GM20000 (cell line): ENCODE measurements at regions not wholly inside any gene's neighbourhood (a gene's known extent, or its start where the extent isn't known, plus 50 kb on each side); places are given as distances from the start of the nearest gene placed in this dataset.

Experiments used
- DNase-seq: peaks from one replicate; pipeline ENCODE4 v3.0.0; 2012; ENCODE audit warnings: low spot score
- CTCF ChIP-seq: IDR thresholded peaks from 2 replicates; pipeline ENCODE4 v1.5.1; 2012; ENCODE audit warnings: mild to moderate bottlenecking, control low read depth; ENCODE audit errors: extremely low read depth, missing control alignments

- DNase-seq, result no peak
- TF ChIP-seq CTCF, result no peak
Measured at GRCh38 chr10:113309791-113310190, 243.1 kb upstream of the HABP2 start.

- TF ChIP-seq CTCF, result no peak
Measured at GRCh38 chr10:113310347-113310746, 242.5 kb upstream of the HABP2 start.

GRCh38 chr10:113313048-113313602, 239.7 kb upstream of the HABP2 start:
- DNase-seq, result no peak
- no peak for TF ChIP-seq CTCF

More at GRCh38 chr10:113310347-113310746, 242.5 kb upstream of the HABP2 start:
- DNase-seq, result no peak

GRCh38 chr10:113313722-113314121, 239.1 kb upstream of the HABP2 start:
- TF ChIP-seq CTCF, result no peak

GRCh38 chr10:113316506-113316905, 236.3 kb upstream of the HABP2 start:
- no peak for DNase-seq
- TF ChIP-seq CTCF, result no peak

More at GRCh38 chr10:113313722-113314121, 239.1 kb upstream of the HABP2 start:
- DNase-seq, result no peak

- DNase-seq, result no peak
- TF ChIP-seq CTCF, result no peak
Measured at GRCh38 chr10:113317489-113317888, 235.4 kb upstream of the HABP2 start.

GRCh38 chr10:113319479-113319878, 233.4 kb upstream of the HABP2 start:
- no peak for DNase-seq
- TF ChIP-seq CTCF, result no peak
